Urinary bladder (tissue), 3 donors: ENCODE measurements at regions not wholly inside any gene's neighbourhood (a gene's known extent, or its start where the extent isn't known, plus 50 kb on each side); places are given as distances from the start of the nearest gene placed in this dataset.

Experiments used
- DNase-seq: peaks from one replicate; pipeline ENCODE4 v3.0.0-alpha.2; 2015; ENCODE audit errors: extremely low spot score
- H3K27ac ChIP-seq: one replicate; pipeline ENCODE4 v1.5.1; 2013; ENCODE audit warnings: low read depth, mild to moderate bottlenecking, moderate library complexity
- H3K36me3 ChIP-seq: one replicate; pipeline ENCODE4 v1.6.1; 2013; ENCODE audit warnings: mild to moderate bottlenecking, moderate library complexity; ENCODE audit not compliant: insufficient read depth
- H3K4me1 ChIP-seq: one replicate; pipeline ENCODE4 v1.6.1; 2013; ENCODE audit warnings: mild to moderate bottlenecking, moderate library complexity; ENCODE audit not compliant: insufficient read depth
- H3K4me3 ChIP-seq: one replicate; pipeline ENCODE4 v1.5.1; 2013; ENCODE audit warnings: low read depth, low read length
- WGBS: extraction: QIAGEN DNeasy Blood & Tissue Kit; methylation state at CpG from one replicate; pipeline ENCODE4 v1.1.7; 2013; 5-methylcytosine and 5-hydroxymethylcytosine counted together
- donor health status: healthy with polysubstance abuse.
- donor health status: healthy.

DNA sequence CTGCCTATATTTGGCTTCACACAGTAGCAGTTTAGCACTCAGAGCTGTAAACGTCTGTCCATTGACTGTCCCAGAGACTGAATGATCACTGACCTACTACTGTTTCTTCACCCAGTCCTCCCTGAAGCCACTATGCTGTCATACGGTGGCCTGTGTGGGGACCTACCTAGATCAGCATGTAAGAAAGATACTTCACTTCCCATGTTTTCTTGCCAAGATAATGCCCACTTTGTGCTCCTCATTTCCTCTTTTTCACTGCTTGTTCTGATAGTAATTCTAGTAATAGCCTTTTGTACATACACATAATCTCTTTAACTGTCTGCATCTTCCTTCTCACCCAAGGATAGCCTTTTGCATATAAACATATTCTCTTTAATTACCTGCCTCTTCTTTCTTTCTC lies 109.9 kb upstream of the TIAM2 start:
- Histone ChIP-seq H3K4me3 (no peak overlapping the region), H3K27ac (no peak overlapping the region), H3K4me1 (no peaks in the 10 kb centered on the region), H3K36me3 (no peaks in the 10 kb centered on the region)
- DNase-seq: no peak
- WGBS: 86% methylated on average over 2 of the region's 2 CpGs

DNA sequence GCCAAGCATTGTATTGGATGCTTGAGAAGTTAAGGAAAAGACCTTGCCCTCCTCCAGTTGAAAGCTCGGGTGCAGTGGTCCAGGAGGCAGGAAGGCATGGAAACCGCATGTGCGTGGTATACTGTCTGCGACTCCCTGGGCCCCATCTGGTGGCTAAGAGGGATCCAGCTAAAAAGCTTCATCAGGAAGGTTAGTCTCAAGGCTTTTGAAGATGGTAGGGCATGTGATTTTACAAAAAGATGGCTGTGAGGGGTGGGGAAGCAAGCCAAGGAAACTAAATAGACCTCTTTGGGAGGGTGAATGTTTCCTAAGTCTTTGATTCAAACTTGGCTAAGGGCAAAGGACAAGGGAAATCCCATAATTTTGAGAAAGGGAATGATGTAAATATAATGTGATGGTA lies 109.1 kb upstream of the TIAM2 start:
- no peak for DNase-seq
- Histone ChIP-seq H3K36me3 (no peaks in the 10 kb centered on the region), H3K4me1 (no peaks in the 10 kb centered on the region), H3K4me3 (no peak overlapping the region), H3K27ac (no peak overlapping the region)
- 97% methylated on average over 4 of the region's 4 CpGs for whole genome bisulfite sequencing

DNA sequence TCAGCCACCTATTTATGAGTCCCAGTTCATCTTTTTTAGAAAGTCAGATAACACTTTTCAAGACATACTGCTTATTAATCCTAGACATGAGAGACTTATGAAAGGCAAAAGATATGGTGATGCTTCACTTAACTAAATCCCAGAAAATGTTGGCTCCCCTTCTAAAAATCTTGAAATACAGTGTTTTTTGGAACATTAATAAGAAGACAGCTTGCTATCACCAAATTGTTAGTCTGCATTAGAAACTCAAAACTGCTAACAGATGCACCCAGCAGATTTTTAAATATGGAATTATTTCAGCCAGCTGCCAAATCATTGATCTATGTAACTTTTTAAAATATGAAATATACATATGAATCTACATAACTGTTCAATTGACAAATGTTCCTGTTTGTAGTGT lies 108.6 kb upstream of the TIAM2 start:
- H3K27ac ChIP-seq: no peak overlapping the region
- H3K36me3 ChIP-seq: no peaks in the 10 kb centered on the region
- H3K4me1 ChIP-seq: no peaks in the 10 kb centered on the region
- no peak overlapping the region for H3K4me3 ChIP-seq
- DNase-seq: no peak

DNA sequence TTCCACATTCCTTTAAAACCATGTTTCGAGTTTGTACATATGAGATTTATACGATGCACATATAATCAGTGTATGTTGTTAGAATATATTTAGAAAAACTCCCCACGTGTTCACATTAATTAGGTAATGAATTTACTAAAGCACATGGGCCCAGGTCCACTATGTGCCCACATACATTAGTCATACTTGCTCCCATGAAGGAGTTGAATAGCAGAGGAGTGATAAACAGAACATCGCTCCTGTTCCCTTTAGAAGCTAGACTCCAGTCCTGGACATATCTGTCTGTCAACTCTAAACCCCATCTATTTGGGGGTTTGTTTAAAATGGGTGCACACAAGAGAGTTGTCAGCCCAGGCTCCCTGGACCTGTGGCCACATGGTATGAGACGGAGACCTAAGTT lies 108.1 kb upstream of the TIAM2 start:
- no peak overlapping the region for H3K4me3 ChIP-seq
- 90% methylated on average over 5 of the region's 5 CpGs for WGBS
- no peaks in the 10 kb centered on the region for H3K36me3 ChIP-seq
- H3K4me1 ChIP-seq: no peaks in the 10 kb centered on the region
- no peak for DNase-seq
- H3K27ac ChIP-seq: no peak overlapping the region

DNA sequence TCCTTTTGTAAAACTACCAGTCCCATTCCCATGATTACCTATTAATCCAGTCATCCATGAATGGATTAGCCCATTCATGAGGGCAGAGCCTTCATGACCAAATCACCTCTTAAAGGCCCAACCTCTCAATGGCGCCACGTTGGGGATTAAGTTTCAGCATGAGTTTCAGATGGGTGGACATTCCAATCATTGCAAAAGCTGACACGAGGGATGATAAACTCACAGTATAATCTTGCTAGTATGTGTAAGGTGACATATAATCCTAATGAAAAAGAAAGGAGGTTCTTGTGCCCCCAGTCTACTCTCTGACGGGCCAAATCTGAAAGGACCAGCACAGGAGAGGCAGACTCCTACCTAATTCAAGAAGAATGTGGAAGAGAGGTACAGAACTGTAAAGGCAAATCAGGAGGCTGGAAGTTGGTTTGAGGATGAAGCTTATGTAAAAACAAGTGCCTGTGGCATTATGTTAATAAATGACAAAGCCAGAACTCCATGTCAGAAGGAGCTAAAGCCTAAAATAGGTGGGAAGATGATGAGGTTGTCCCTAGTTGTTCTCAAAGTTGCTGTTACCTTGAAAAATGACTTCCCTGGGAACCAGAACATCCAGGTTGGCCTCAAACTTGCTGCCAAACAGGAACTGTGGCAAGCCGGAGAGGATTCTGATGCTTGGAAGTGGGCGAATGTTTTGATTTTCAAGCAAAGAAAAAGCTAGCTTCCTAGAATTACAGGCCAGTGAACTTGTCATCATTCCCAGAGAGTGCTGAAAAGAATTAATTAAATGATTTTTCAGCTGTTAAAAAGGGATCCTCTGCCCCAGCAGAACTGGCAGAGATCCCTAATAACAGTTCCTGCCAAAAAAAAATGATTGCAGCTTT lies 106.5 kb upstream of the TIAM2 start:
- H3K36me3 ChIP-seq: no peaks in the 10 kb centered on the region
- H3K4me1 ChIP-seq: no peaks in the 10 kb centered on the region
- DNase-seq: no peak
- no peak overlapping the region for H3K27ac ChIP-seq
- 55% methylated on average over 6 of the region's 6 CpGs for WGBS
- no peak overlapping the region for H3K4me3 ChIP-seq

DNA sequence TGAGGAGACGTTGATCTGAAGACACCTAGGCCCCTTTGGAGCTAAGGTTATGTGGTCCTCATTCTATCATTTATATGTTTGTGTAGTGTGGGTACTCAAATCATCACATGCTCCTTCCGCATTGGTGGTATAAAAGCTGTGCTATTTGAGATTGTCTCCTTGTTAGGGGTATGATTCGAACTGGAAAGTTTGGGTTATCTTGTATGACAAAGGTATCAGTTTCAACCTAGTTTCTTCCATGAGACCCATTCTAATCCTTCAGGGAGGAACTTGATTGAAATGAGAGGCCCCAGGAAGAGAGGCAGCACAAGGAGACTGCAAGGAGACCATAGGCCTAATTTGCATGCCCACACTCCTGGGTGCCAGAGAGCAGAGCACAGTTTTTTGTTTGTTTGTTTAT lies 104.2 kb upstream of the TIAM2 start:
- Histone ChIP-seq H3K27ac (no peak overlapping the region), H3K4me3 (no peak overlapping the region), H3K36me3 (no peaks in the 10 kb centered on the region), H3K4me1 (no peaks in the 10 kb centered on the region)
- 97% methylated on average over 3 of the region's 3 CpGs for WGBS
- no peak for DNase-seq

DNA sequence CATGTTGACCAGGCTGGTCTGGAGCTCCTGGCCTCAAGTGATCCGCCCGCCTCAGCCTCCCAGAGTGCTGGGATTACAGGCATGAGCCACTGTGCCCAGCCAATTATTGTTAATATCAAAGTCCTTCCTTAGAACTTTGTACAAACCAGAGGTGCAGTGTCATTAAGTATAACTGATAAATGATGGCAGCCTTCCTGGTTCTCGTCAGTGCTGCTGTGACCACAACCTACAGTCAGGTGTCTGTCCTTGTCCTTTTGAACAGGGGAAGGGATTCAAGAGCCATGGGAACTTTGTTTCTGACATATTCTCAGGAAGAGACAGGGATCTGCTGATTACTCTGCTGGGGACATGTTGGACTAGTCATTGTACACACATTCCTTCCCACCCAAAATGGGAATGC lies 103.2 kb upstream of the TIAM2 start:
- Histone ChIP-seq H3K27ac (no peak overlapping the region), H3K36me3 (no peaks in the 10 kb centered on the region), H3K4me1 (no peaks in the 10 kb centered on the region), H3K4me3 (no peak overlapping the region)
- 97% methylated on average over 3 of the region's 3 CpGs for WGBS
- no peak for DNase-seq

DNA sequence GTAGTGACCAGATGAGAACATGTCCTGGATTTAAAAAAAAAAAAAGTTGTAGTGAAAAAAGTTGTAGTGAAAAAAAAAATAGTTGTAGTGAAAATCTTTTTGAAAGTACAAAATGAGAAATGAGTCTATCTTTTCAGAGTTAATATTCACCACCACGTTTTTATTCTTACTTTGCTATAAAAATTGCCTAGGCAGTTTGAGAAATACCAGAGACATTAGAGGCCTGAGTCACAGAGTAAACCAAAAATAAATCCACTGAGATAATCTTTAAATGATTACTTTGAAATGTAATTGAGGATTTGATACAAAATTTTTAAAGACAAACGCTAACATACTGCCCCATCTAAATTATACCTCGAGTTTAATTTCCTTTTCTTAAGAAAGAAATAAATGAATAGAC lies 101.2 kb upstream of the TIAM2 start:
- H3K36me3 ChIP-seq: no peaks in the 10 kb centered on the region
- 18% methylated on average over 3 of the region's 3 CpGs for WGBS
- DNase-seq: no peak
- H3K27ac ChIP-seq: no peak overlapping the region
- H3K4me1 ChIP-seq: no peaks in the 10 kb centered on the region
- H3K4me3 ChIP-seq: no peak overlapping the region

DNA sequence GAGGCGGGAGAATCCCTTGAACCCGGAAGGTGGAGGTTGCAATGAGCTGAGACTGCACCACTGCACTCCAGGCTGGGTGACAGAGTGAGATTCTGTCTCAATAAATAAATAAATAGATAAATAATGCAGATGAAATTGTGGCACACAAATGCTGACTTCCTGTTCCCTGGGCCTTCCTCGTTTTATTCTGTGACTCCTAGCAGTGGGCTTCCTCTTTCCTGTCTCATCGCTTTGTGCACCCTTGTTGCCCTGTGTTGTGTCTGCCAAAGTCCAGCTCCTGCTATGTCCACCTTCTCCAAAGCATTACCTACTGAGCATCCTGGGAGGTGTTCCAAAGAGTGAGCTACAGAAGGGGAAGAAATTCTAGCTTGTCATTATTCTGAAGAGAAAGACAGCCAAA lies 100.2 kb upstream of the TIAM2 start:
- 82% methylated on average over 4 of the region's 4 CpGs for WGBS
- H3K36me3 ChIP-seq: no peaks in the 10 kb centered on the region
- no peak overlapping the region for H3K27ac ChIP-seq
- no peak for DNase-seq
- no peaks in the 10 kb centered on the region for H3K4me1 ChIP-seq
- H3K4me3 ChIP-seq: no peak overlapping the region

DNA sequence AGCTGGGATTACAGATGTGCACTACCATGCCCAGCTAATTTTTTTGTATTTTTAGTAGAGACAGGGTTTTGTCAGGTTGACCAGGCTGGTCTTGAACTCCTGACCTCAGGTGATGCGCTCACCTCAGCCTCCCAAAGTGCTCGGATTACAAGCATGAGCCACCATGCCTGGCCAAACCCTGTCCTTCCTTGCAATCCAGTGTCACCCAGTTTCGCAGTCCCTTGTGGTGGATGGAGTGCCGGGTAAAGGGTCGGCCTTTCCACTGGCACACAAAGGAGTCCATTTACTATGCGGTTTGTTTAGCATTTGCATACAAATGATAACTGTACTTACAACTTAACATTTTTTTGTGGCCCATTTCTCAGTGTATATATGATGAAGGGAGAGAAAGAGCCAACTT lies 99.3 kb upstream of the TIAM2 start:
- Histone ChIP-seq H3K36me3 (no peaks in the 10 kb centered on the region), H3K4me1 (no peaks in the 10 kb centered on the region), H3K4me3 (no peak overlapping the region), H3K27ac (no peak overlapping the region)
- WGBS: 87% methylated on average over 6 of the region's 6 CpGs
- DNase-seq: no peak

DNA sequence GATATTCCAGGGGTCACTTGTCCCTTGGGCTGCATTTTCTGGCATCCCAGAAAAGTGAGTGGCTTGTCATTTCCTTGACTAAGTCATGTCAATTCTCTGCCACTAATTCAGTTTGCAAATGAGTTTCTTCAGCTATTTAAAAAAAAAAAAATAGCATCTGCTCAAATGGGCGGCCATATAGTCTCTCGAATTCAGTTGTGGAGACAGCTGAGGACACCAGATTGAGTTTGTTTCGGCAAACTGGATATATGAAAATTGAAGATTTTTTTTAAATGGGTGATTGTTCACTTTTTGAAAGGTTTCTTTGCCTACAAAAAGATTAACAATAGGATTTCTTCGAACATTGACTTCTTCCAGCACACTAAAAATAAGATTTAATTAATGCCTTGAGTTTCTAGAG lies 96.3 kb upstream of the TIAM2 start:
- Histone ChIP-seq H3K36me3 (no peaks in the 10 kb centered on the region), H3K4me1 (no peaks in the 10 kb centered on the region), H3K27ac (no peak overlapping the region), H3K4me3 (no peak overlapping the region)
- no peak for DNase-seq
- 95% methylated on average over 4 of the region's 4 CpGs for WGBS

DNA sequence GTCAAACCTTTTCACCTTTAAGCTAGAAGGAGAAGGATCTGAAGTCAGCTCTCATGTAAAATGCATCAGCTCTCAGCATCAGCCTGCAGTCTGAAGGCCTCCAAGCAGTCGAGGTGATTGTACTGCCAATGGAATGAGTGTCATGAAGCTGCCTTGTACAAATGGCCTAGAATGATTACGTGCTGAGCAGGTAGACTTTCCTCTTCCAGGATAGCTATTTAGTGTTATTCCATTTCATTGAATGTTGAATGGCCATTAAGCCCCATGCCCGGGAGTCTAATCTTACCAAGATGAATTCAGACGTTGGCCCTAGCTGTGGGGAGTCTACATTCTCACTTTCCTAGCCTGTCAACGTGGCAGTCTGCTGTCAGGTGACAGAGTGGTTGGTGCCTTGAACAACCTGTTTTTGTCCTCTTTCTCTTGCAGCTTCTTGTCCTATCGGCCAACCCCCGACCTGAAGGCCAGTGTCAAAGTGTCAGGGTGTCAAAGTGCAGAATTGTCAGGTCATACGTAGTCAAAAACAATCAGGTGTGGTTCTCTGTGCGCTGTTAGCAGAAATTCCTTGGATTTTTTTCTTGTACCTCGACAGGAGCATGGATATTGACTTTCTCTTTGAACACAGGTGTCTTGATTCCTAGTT lies 95.2 kb upstream of the TIAM2 start:
- DNase-seq: no peak
- Histone ChIP-seq H3K27ac (no peak overlapping the region), H3K4me1 (no peaks in the 10 kb centered on the region), H3K4me3 (no peak overlapping the region), H3K36me3 (no peaks in the 10 kb centered on the region)
- WGBS: 89% methylated on average over 10 of the region's 10 CpGs

DNA sequence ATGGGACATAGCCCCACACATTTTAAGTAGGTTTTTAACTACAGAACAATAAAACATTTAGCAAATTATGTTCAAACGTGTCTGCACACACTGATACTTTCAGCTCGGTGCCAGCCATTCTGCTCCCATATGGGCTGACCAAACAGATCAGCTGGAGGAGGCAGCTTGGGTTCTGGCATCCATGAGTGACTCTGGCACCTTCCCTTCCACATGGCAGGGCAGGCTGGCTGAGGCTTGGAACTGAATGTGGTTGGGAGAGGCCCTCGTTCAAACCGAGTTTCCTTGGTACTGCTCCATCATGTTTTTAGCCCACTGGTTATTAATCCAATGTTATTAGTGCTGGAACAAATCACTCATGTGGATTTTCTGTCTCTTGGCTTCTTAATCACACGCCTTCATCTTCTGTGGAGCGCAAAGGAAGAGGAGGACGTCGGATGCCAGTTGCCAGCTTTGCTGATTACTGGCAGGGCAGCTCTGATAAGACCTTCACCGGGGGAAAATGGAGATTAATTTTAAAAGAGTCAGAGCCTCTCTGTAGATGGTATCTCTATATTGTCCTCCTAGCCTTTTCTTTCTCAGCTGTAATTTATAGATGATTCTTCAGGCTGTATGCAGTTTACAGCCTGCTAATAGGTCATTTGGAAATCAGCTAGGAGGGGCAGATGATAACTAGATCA lies 93.1 kb upstream of the TIAM2 start:
- 72% methylated on average over 9 of the region's 9 CpGs for WGBS
- no peaks in the 10 kb centered on the region for H3K36me3 ChIP-seq
- no peak overlapping the region for H3K27ac ChIP-seq
- H3K4me3 ChIP-seq: no peak overlapping the region
- no peak for DNase-seq
- H3K4me1 ChIP-seq: no peaks in the 10 kb centered on the region

DNA sequence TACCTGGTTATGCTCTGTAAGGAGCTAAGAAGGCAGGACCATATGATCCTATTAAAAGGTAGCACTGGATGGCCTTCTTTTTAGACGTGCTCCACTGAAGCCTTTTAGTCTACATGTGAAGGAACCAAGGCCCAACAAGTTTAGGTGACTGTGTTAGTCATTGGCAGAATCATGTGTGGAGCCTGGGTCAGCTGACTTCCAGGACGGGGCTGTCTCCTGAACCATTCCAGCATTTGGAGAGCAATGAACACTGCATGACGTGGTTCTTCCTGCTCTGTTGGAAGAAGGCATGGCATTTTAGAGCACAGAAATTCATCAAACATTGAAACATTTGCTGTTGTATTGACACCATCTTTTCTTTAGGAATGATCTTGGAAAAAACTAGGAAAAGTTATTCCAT lies 87.8 kb upstream of the TIAM2 start:
- WGBS: 54% methylated on average over 3 of the region's 3 CpGs
- Histone ChIP-seq H3K27ac (no peak overlapping the region), H3K4me1 (no peaks in the 10 kb centered on the region)

More for the DNA sequence above, 87.8 kb upstream of the TIAM2 start:
- Histone ChIP-seq H3K36me3 (no peaks in the 10 kb centered on the region), H3K4me3 (no peak overlapping the region)
- DNase-seq: no peak
